Mesendoderm (in vitro differentiated cells): ENCODE measurements at regions not wholly inside any gene's neighbourhood (a gene's known extent, or its start where the extent isn't known, plus 50 kb on each side); places are given as distances from the start of the nearest gene placed in this dataset.
"Not testable (repeated sequence)": the region's sequence is repeated elsewhere in the genome, so short reads cannot be mapped to it uniquely, and the experiment has no call there.

ENCODE experiments used
- DNase-seq: peaks from one replicate; pipeline ENCODE4 v3.0.0; 2013
- H2AK5ac ChIP-seq: 2 replicates; pipeline ENCODE4 v1.6.1; 2013; ENCODE audit warnings: low read length, inconsistent platforms
- H2BK120ac ChIP-seq: 2 replicates; pipeline ENCODE4 v1.6.1; 2013; ENCODE audit warnings: low read depth, mild to moderate bottlenecking, low read length, moderate library complexity, mixed read lengths
- H2BK15ac ChIP-seq: replicated peaks from 2 replicates; pipeline ENCODE4 v1.6.1; 2013; ENCODE audit warnings: low read depth, mild to moderate bottlenecking, moderate library complexity
- H2BK5ac ChIP-seq: 2 replicates; pipeline ENCODE4 v1.6.1; 2013; ENCODE audit warnings: low read length, inconsistent platforms
- H3K18ac ChIP-seq: 2 replicates; pipeline ENCODE4 v1.6.1; 2013; ENCODE audit warnings: mild to moderate bottlenecking, low read length, mixed read lengths
- H3K23ac ChIP-seq: one replicate; pipeline ENCODE4 v1.6.1; 2013; ENCODE audit warnings: low read length
- H3K27ac ChIP-seq: 2 replicates; pipeline ENCODE4 v1.5.1; 2013; ENCODE audit warnings: low read depth, mild to moderate bottlenecking, inconsistent platforms, low read length, moderate library complexity
- H3K27me3 ChIP-seq: 2 replicates; pipeline ENCODE4 v1.6.1; 2013; ENCODE audit warnings: low read length, control low read depth, mild to moderate bottlenecking, inconsistent platforms; ENCODE audit not compliant: insufficient read depth, poor library complexity
- H3K36me3 ChIP-seq: 2 replicates; pipeline ENCODE4 v1.6.1; 2013; ENCODE audit warnings: low read length, inconsistent platforms; ENCODE audit not compliant: control insufficient read depth, insufficient read depth
- H3K4ac ChIP-seq: one replicate; pipeline ENCODE4 v1.6.1; 2013; ENCODE audit warnings: low read depth, mild to moderate bottlenecking, low read length, moderate library complexity
- H3K4me1 ChIP-seq: 2 replicates; pipeline ENCODE4 v1.6.1; 2013; ENCODE audit warnings: low read depth, low read length, inconsistent platforms; ENCODE audit not compliant: control insufficient read depth
- H3K4me2 ChIP-seq: 2 replicates; pipeline ENCODE4 v1.6.1; 2013; ENCODE audit warnings: low read length
- H3K4me3 ChIP-seq: 2 replicates; pipeline ENCODE4 v1.5.1; 2013; ENCODE audit warnings: mild to moderate bottlenecking, low read length
- H3K56ac ChIP-seq: one replicate; pipeline ENCODE4 v1.6.1; 2013; ENCODE audit warnings: low read length
- H3K79me1 ChIP-seq: 2 replicates; pipeline ENCODE4 v1.6.1; 2013; ENCODE audit warnings: low read length, inconsistent platforms
- H3K79me2 ChIP-seq: 2 replicates; pipeline ENCODE4 v1.6.1; 2013; ENCODE audit warnings: mild to moderate bottlenecking, low read length; ENCODE audit not compliant: control insufficient read depth, insufficient read depth
- H3K9ac ChIP-seq: 2 replicates; pipeline ENCODE4 v1.6.1; 2013; ENCODE audit warnings: low read length, inconsistent platforms
- H4K5ac ChIP-seq: one replicate; pipeline ENCODE4 v1.6.1; 2013; ENCODE audit warnings: low read length
- H4K8ac ChIP-seq: one replicate; pipeline ENCODE4 v1.6.1; 2013; ENCODE audit warnings: low read depth, mild to moderate bottlenecking, control low read depth, low read length, moderate library complexity
- WGBS: extraction: QIAGEN DNeasy Blood & Tissue Kit; methylation state at CpG from one replicate; pipeline ENCODE4 v1.1.7; 2013; ENCODE audit warnings: low lambda C conversion rate, missing lambda C conversion rate; ENCODE audit not compliant: insufficient coverage; ENCODE audit errors: extremely low coverage; 5-methylcytosine and 5-hydroxymethylcytosine counted together

DNA sequence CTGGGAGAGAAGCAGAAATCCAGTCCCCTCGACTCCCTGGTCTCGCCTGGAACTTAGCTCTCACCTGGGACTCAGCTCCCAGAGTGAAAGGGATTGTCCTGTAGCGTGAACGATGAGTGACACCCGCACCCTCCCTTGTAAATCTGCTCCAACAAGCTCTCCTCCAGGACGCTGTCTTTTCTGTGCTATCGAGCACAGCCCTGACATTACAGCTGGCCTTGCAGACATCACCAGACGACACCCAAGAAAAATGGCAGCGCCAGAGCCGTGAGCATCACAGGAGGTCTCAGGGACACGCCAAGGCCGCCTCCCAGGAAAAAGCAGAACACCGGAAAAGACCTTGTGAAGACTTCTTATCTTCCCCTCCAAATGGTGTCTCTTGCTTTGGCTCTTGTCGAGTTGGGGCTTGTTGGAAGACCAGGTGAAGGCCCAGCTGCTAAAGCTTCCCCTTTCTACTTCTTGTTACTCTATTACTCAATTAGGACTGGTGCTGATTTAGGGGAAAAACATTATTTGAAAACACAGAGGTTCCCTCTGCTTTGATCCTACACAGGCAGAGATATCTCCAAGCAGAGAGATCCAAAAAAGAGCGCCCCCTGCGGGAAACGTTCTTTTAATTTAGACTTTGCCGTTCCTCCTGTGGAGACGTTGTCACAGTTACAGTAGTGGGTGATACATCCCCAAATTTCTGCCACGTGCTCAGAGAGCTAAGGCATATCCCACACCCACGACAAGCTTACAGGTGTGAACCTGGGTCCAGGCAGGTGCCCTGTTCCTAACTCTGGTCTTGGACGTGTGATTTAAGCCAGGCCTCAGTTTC is 127.2 kb downstream of the ATP6V0E2 start:
- peak; percentile 11 for DNase-seq
- H3K27ac ChIP-seq, H3K4me1 ChIP-seq, H2BK15ac ChIP-seq, H3K23ac ChIP-seq, H3K56ac ChIP-seq, H3K36me3 ChIP-seq, H3K4me3 ChIP-seq, H4K5ac ChIP-seq, H3K27me3 ChIP-seq, H2AK5ac ChIP-seq, H3K4ac ChIP-seq, H3K18ac ChIP-seq, H2BK120ac ChIP-seq, H3K4me2 ChIP-seq, H2BK5ac ChIP-seq, H3K79me2 ChIP-seq, H4K8ac ChIP-seq, H3K79me1 ChIP-seq, H3K9ac ChIP-seq: not testable (repeated sequence)
- WGBS, result no CpG with 5 or more reads among the region's 22 CpGs

DNA sequence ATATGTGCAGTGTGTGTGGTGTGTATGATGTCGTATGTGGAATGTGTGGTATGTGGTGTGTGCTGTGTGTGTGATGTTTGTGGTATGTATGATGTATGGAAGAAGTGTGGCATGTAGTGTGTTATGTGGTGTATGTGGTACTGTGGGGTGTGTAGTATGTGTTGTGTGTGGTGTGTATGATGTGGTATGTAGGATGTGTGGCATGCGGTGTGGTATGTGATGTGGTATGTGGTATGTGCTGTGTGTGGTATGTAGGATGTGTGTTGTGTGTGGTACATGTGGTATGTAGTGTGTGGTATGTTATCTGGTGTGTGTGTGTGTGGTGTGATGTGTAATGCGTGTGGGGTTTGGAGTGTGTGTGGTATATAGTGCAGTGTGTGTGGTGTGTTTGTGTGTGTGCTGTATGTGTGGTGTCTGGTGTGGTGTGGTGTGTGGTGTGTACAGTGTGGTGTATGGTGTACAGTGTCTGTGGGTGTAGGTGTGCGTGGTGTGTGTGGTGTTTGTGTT is 129.6 kb downstream of the ATP6V0E2 start:
- H3K56ac ChIP-seq, result no peak overlapping the region
- H2BK15ac ChIP-seq, result no peak overlapping the region
- no peak overlapping the region for H3K4me3 ChIP-seq
- no peak for DNase-seq
- no peaks in the 10 kb centered on the region for H3K79me2 ChIP-seq
- H3K4ac ChIP-seq, result no peak overlapping the region
- H3K9ac ChIP-seq, result no peak overlapping the region
- H3K36me3 ChIP-seq, result no peaks in the 10 kb centered on the region
- no peak overlapping the region for H3K18ac ChIP-seq
- no peak overlapping the region for H3K23ac ChIP-seq
- no peaks in the 10 kb centered on the region for H3K4me1 ChIP-seq
- no peak overlapping the region for H2BK5ac ChIP-seq
- no peak overlapping the region for H4K5ac ChIP-seq
- no peak overlapping the region for H2BK120ac ChIP-seq
- H2AK5ac ChIP-seq, result no peak overlapping the region
- no peaks in the 10 kb centered on the region for H3K79me1 ChIP-seq
- no peak overlapping the region for H3K4me2 ChIP-seq
- no peak overlapping the region for H3K27ac ChIP-seq
- whole genome bisulfite sequencing, result 97% methylated on average over 4 of the region's 4 CpGs
- no peaks in the 10 kb centered on the region for H3K27me3 ChIP-seq
- no peak overlapping the region for H4K8ac ChIP-seq

- H3K23ac ChIP-seq, H3K56ac ChIP-seq, H3K27ac ChIP-seq, H3K4me2 ChIP-seq, H3K4me3 ChIP-seq, H3K4ac ChIP-seq, H2AK5ac ChIP-seq, H3K4me1 ChIP-seq, H3K9ac ChIP-seq, H4K8ac ChIP-seq, H3K27me3 ChIP-seq, H3K18ac ChIP-seq, H4K5ac ChIP-seq, H2BK15ac ChIP-seq, DNase-seq, H2BK120ac ChIP-seq, H3K79me1 ChIP-seq, H3K79me2 ChIP-seq, H2BK5ac ChIP-seq, H3K36me3 ChIP-seq: not testable (repeated sequence)
- no CpG with 5 or more reads among the region's 2 CpGs for WGBS
These were observed 130.2 kb downstream of the ATP6V0E2 start for GRCh38 chr7:150003973-150004372.

DNA sequence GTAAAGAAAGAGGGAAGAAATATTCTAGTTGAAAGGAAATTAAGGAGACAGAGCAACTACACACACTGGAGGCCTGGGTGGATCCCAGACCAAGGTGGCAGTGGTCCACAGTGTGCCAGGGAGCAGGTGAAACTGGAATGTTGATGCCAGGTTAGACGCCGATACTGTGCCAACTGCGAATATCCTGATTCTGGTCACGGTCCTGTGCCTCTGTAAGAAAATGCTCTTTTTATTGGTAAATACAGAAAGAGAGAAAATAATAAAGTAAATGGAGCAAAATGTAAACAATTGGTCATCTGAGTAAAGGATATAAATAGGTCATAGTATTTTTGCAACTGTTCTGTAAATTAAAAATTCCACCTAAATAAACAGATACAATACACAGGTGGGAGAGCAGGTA is 131.1 kb downstream of the ATP6V0E2 start:
- not testable (repeated sequence) for H2BK15ac ChIP-seq, H3K27ac ChIP-seq, H3K23ac ChIP-seq, H2AK5ac ChIP-seq, H4K5ac ChIP-seq, H3K56ac ChIP-seq, H3K4me2 ChIP-seq, H3K9ac ChIP-seq, H3K27me3 ChIP-seq, H2BK120ac ChIP-seq, H3K36me3 ChIP-seq, H4K8ac ChIP-seq, H3K4me1 ChIP-seq, H3K4me3 ChIP-seq, H3K18ac ChIP-seq, H2BK5ac ChIP-seq, H3K4ac ChIP-seq, H3K79me1 ChIP-seq, DNase-seq, H3K79me2 ChIP-seq
- WGBS, result no CpG with 5 or more reads among the region's 4 CpGs

DNA sequence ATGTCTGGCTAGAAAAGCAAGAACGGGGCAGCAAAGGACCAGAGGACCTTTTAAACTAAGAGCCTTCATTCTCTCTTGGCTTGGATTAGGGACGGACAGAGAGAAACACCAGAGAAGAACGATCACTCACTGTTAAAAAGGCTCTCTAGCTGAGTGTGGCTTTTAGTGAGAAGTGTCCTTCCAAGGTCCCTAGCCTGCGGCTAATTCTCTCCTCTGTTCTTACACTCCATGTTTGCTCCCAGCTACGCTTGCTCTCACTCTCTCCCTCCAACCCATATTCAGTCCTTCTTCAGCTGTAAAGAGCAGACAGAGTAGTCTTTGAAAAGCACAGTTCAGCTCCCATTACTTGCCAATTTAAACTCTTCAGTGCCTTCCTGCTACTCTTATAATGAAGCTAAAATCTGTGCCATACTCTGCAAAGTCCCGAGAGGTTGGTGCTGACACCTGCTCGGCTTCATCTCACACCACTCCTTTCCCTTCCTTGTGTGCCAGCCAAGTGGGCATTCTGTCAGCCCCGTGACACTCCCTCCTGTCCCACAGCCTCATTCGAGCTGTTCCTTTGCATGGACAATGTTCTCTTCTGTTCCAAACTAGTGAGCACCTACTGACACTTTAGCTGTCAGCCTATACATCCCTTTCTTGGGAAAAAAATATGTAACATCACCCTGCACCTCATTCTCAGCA is 136.0 kb downstream of the ATP6V0E2 start:
- H4K5ac ChIP-seq, H3K9ac ChIP-seq, H3K79me1 ChIP-seq, H3K56ac ChIP-seq, DNase-seq, H2AK5ac ChIP-seq, H2BK120ac ChIP-seq, H3K18ac ChIP-seq, H3K4me3 ChIP-seq, H3K79me2 ChIP-seq, H3K4me1 ChIP-seq, H4K8ac ChIP-seq, H3K4ac ChIP-seq, H2BK15ac ChIP-seq, H3K36me3 ChIP-seq, H3K27ac ChIP-seq, H3K27me3 ChIP-seq, H2BK5ac ChIP-seq, H3K4me2 ChIP-seq, H3K23ac ChIP-seq: not testable (repeated sequence)
- WGBS, result no CpG with 5 or more reads among the region's 9 CpGs
